Aorta (tissue), 5 donors: ENCODE measurements at regions not wholly inside any gene's neighbourhood (a gene's known extent, or its start where the extent isn't known, plus 50 kb on each side); places are given as distances from the start of the nearest gene placed in this dataset.

Experiments used
- ATAC-seq: fragments of 200-7000 bp; cut with Tn5 transposase; one replicate; pipeline ENCODE4 v1.9.1; 2022; ENCODE audit warnings: moderate library complexity; ENCODE audit not compliant: low FRiP score
- DNase-seq, 2 donors: peaks; one replicate each; pipeline ENCODE4 v3.0.0-alpha.2; 2020
- H3K27ac ChIP-seq, 2 donors: one replicate each; pipeline ENCODE4 v1.5.1; 2013; ENCODE audit warnings: low read length in 2 of 2, mild to moderate bottlenecking in 2 of 2, moderate library complexity in 2 of 2, control low read depth in 1 of 2, inconsistent platforms in 1 of 2, low read depth in 1 of 2
- H3K27me3 ChIP-seq, 2 donors: one replicate each; pipeline ENCODE4 v1.6.1; 2013; ENCODE audit warnings: control low read depth in 1 of 2, low read length in 1 of 2, mild to moderate bottlenecking in 1 of 2, moderate library complexity in 1 of 2; ENCODE audit not compliant: insufficient read depth in 2 of 2, control insufficient read depth in 1 of 2
- H3K36me3 ChIP-seq, 2 donors: one replicate each; pipeline ENCODE4 v1.6.1; 2013; ENCODE audit warnings: control low read depth in 1 of 2, low read length in 1 of 2, mild to moderate bottlenecking in 1 of 2; ENCODE audit not compliant: insufficient read depth in 2 of 2, control insufficient read depth in 1 of 2
- H3K4me1 ChIP-seq, 2 donors: one replicate each; pipeline ENCODE4 v1.6.1; 2013; ENCODE audit warnings: low read length in 2 of 2, control low read depth in 1 of 2, mild to moderate bottlenecking in 1 of 2, moderate library complexity in 1 of 2; ENCODE audit not compliant: insufficient read depth in 2 of 2, control insufficient read depth in 1 of 2
- H3K4me3 ChIP-seq, 2 donors: one replicate each; pipeline ENCODE4 v1.5.1; 2013; ENCODE audit warnings: low read length in 2 of 2, control low read depth in 1 of 2, mild to moderate bottlenecking in 1 of 2
- H3K9me3 ChIP-seq: one replicate; pipeline ENCODE4 v1.6.1; 2013; ENCODE audit warnings: mild to moderate bottlenecking, low read length; ENCODE audit not compliant: control insufficient read depth
- WGBS, 2 donors: extraction: QIAGEN DNeasy Blood & Tissue Kit; methylation state at CpG; one replicate each; pipeline ENCODE4 v1.1.7; 2013; 5-methylcytosine and 5-hydroxymethylcytosine counted together
- intact Hi-C, 2 donors: fragments of 100-400 bp; cut with DNase I; formaldehyde crosslinking; loops; one replicate each; pipeline versions ENCODE4 v1.14.2 to v1.15.0; 2022
- donor health status: healthy with polysubstance abuse.
- donor health status: Bipolar disorder and iron deficiency.
- donor health status: DM: no; HTN: no; CAD: no.
- donor health status: DM: no; HTN: no; CAD: no.
- donor health status: DM: yes; HTN: yes; CAD: no.

- no peaks in the 10 kb centered on the region for H3K27me3 ChIP-seq
- ATAC-seq (no peak), DNase-seq (no peak)
- 85 to 90% methylated on average over 3 of the region's 3 CpGs for WGBS, 2 donors
- no peaks in the 10 kb centered on the region for H3K9me3 ChIP-seq
- intact Hi-C loops = no loop called here
- no peak overlapping the region for H3K27ac ChIP-seq
- H3K4me3 ChIP-seq = no peak overlapping the region
- H3K4me1 ChIP-seq = no peaks in the 10 kb centered on the region
- no peaks in the 10 kb centered on the region for H3K36me3 ChIP-seq
Measured at GRCh38 chr13:89857502-89857901, 1490.0 kb upstream of the MIR17HG start.

- WGBS, 2 donors = 79 to 87% methylated on average over 13 of the region's 13 CpGs
- ATAC-seq (no peak), DNase-seq (no peak)
- Histone ChIP-seq H3K4me3 (no peak overlapping the region), H3K9me3 (no peaks in the 10 kb centered on the region), H3K4me1 (no peaks in the 10 kb centered on the region), H3K27ac (no peak overlapping the region), H3K27me3 (no peaks in the 10 kb centered on the region), H3K36me3 (no peaks in the 10 kb centered on the region)
- intact Hi-C loops = no loop called here
Measured at GRCh38 chr13:89862011-89862690, 1485.3 kb upstream of the MIR17HG start.

- ATAC-seq = no peak
- intact Hi-C loops = no loop called here
- WGBS, 2 donors = 71 to 81% methylated on average over 4 of the region's 4 CpGs
Measured at GRCh38 chr13:89862691-89863036, 1484.8 kb upstream of the MIR17HG start.

GRCh38 chr13:89865164-89866064, 1482.1 kb upstream of the MIR17HG start:
- WGBS, 2 donors = 40 to 48% methylated on average over 5 of the region's 5 CpGs

More at GRCh38 chr13:89862691-89863036, 1484.8 kb upstream of the MIR17HG start:
- no peak overlapping the region for H3K27ac ChIP-seq
- H3K36me3 ChIP-seq = no peaks in the 10 kb centered on the region
- no peak overlapping the region for H3K4me3 ChIP-seq
- no peaks in the 10 kb centered on the region for H3K4me1 ChIP-seq
- H3K27me3 ChIP-seq = no peaks in the 10 kb centered on the region
- no peaks in the 10 kb centered on the region for H3K9me3 ChIP-seq
- no peak for DNase-seq

GRCh38 chr13:89869312-89869711, 1478.2 kb upstream of the MIR17HG start:
- H3K4me1 ChIP-seq = no peaks in the 10 kb centered on the region
- no peak overlapping the region for H3K4me3 ChIP-seq
- 85 to 95% methylated on average over 1 of the region's 1 CpG for WGBS, 2 donors
- H3K27me3 ChIP-seq = no peaks in the 10 kb centered on the region
- no peaks in the 10 kb centered on the region for H3K36me3 ChIP-seq
- H3K9me3 ChIP-seq = no peaks in the 10 kb centered on the region
- intact Hi-C loops = no loop called here
- DNase-seq (no peak), ATAC-seq (no peak)
- no peak overlapping the region for H3K27ac ChIP-seq

More at GRCh38 chr13:89865164-89866064, 1482.1 kb upstream of the MIR17HG start:
- Histone ChIP-seq H3K9me3 (no peaks in the 10 kb centered on the region), H3K4me3 (no peak overlapping the region), H3K27ac (no peak overlapping the region), H3K36me3 (no peaks in the 10 kb centered on the region), H3K4me1 (no peaks in the 10 kb centered on the region), H3K27me3 (no peaks in the 10 kb centered on the region)
- ATAC-seq = no peak
- DNase-seq = no peak
- intact Hi-C loops = no loop called here

GRCh38 chr13:89878904-89879303, 1468.6 kb upstream of the MIR17HG start:
- Histone ChIP-seq H3K27me3 (no peaks in the 10 kb centered on the region), H3K36me3 (no peaks in the 10 kb centered on the region), H3K4me1 (no peaks in the 10 kb centered on the region), H3K27ac (no peak overlapping the region), H3K9me3 (no peaks in the 10 kb centered on the region), H3K4me3 (no peak overlapping the region)
- DNase-seq (no peak), ATAC-seq (no peak)
- 43 to 50% methylated on average over 1 of the region's 1 CpG for WGBS, 2 donors
- intact Hi-C loops = no loop called here

- no peaks in the 10 kb centered on the region for H3K9me3 ChIP-seq
- intact Hi-C loops = no loop called here
- WGBS, 2 donors = 94 to 95% methylated on average over 13 of the region's 13 CpGs
- no peaks in the 10 kb centered on the region for H3K36me3 ChIP-seq
- ATAC-seq = no peak
- no peak for DNase-seq
- no peaks in the 10 kb centered on the region for H3K4me1 ChIP-seq
- H3K4me3 ChIP-seq = no peak overlapping the region
- H3K27me3 ChIP-seq = no peaks in the 10 kb centered on the region
- H3K27ac ChIP-seq = no peak overlapping the region
Measured at GRCh38 chr13:89880201-89880600, 1467.3 kb upstream of the MIR17HG start.

- whole genome bisulfite sequencing, 2 donors = 79 to 86% methylated on average over 25 to 41 of the region's 41 CpGs
- ATAC-seq = no peak
Measured at GRCh38 chr13:89883893-89884448, 1463.5 kb upstream of the MIR17HG start.

More at GRCh38 chr13:89883893-89884448, 1463.5 kb upstream of the MIR17HG start:
- no peaks in the 10 kb centered on the region for H3K9me3 ChIP-seq
- H3K4me3 ChIP-seq = no peak overlapping the region
- intact Hi-C loops = no loop called here
- H3K27ac ChIP-seq = no peak overlapping the region
- no peaks in the 10 kb centered on the region for H3K4me1 ChIP-seq
- H3K36me3 ChIP-seq = no peaks in the 10 kb centered on the region
- H3K27me3 ChIP-seq = no peaks in the 10 kb centered on the region
- no peak for DNase-seq
